Mesodermal cell (in vitro differentiated cells): ENCODE measurements at regions not wholly inside any gene's neighbourhood (a gene's known extent, or its start where the extent isn't known, plus 50 kb on each side); places are given as distances from the start of the nearest gene placed in this dataset.
"Not testable (repeated sequence)": the region's sequence is repeated elsewhere in the genome, so short reads cannot be mapped to it uniquely, and the experiment has no call there.

Source experiments
- H3K27ac ChIP-seq: 2 replicates; pipeline ENCODE4 v1.7.0; 2013; ENCODE audit warnings: mild to moderate bottlenecking, low read depth, low read length, moderate library complexity; ENCODE audit not compliant: severe bottlenecking
- H3K36me3 ChIP-seq: 2 replicates; pipeline ENCODE4 v1.7.1; 2013; ENCODE audit warnings: mild to moderate bottlenecking, low read length, moderate library complexity; ENCODE audit not compliant: control insufficient read depth, insufficient read depth
- H3K4me1 ChIP-seq: one replicate; pipeline ENCODE4 v1.7.1; 2013; ENCODE audit warnings: mild to moderate bottlenecking, low read length; ENCODE audit not compliant: insufficient read depth, control insufficient read depth, poor library complexity, severe bottlenecking
- H3K4me3 ChIP-seq: 2 replicates; pipeline ENCODE4 v1.7.0; 2013; ENCODE audit warnings: low read length, control low read depth, mild to moderate bottlenecking; ENCODE audit not compliant: insufficient read depth, poor library complexity, severe bottlenecking; ENCODE audit errors: extremely low read depth
- H3K9me3 ChIP-seq: 2 replicates; pipeline ENCODE4 v1.7.1; 2013; ENCODE audit warnings: mild to moderate bottlenecking, low read length, moderate library complexity; ENCODE audit not compliant: control insufficient read depth
- WGBS, 2 experiments: methylation state at CpG; one replicate each; pipeline ENCODE4 v1.1.5; 2013; ENCODE audit warnings: missing lambda C conversion rate in 2 of 2; ENCODE audit not compliant: insufficient coverage in 2 of 2; 5-methylcytosine and 5-hydroxymethylcytosine counted together

GRCh38 chr19:23536341-23536740, 141.1 kb upstream of the ZNF91 start:
- no CpG with 5 or more reads among the region's 1 CpG for WGBS, 2 experiments
- H3K4me1 ChIP-seq, H3K36me3 ChIP-seq, H3K27ac ChIP-seq, H3K4me3 ChIP-seq: not testable (repeated sequence)
- peaks cover 22% of the 10 kb centered on the region for H3K9me3 ChIP-seq

GRCh38 chr19:23535901-23536300, 140.6 kb upstream of the ZNF91 start:
- H3K4me1 ChIP-seq, H3K36me3 ChIP-seq, H3K27ac ChIP-seq, H3K4me3 ChIP-seq: not testable (repeated sequence)
- 71 to 79% methylated on average over 4 to 5 of the region's 5 CpGs for WGBS, 2 experiments
- H3K9me3 ChIP-seq: peaks cover 24% of the 10 kb centered on the region

- WGBS, 2 experiments: 87 to 90% methylated on average over 10 to 19 of the region's 30 CpGs
- peaks cover 46% of the 10 kb centered on the region for H3K9me3 ChIP-seq
- H3K4me3 ChIP-seq, H3K36me3 ChIP-seq, H3K27ac ChIP-seq, H3K4me1 ChIP-seq: not testable (repeated sequence)
These were observed 138.2 kb upstream of the ZNF91 start for GRCh38 chr19:23533441-23533840.

- H3K27ac ChIP-seq: no peak overlapping the region
- 83 to 91% methylated on average over 1 of the region's 1 CpG for WGBS, 2 experiments
- peaks cover 55% of the 10 kb centered on the region for H3K9me3 ChIP-seq
These were observed 136.7 kb upstream of the ZNF91 start for GRCh38 chr19:23531976-23532375.

GRCh38 chr19:23531231-23531790, 136.0 kb upstream of the ZNF91 start:
- 38 to 75% methylated on average over 1 to 2 of the region's 2 CpGs for WGBS, 2 experiments
- H3K27ac ChIP-seq: no peak overlapping the region
- no peaks in the 10 kb centered on the region for H3K36me3 ChIP-seq
- H3K9me3 ChIP-seq: peaks cover 57% of the 10 kb centered on the region
- H3K4me1 ChIP-seq: no peaks in the 10 kb centered on the region
- H3K4me3 ChIP-seq: no peak overlapping the region

More at GRCh38 chr19:23531976-23532375, 136.7 kb upstream of the ZNF91 start:
- Histone ChIP-seq H3K36me3 (no peaks in the 10 kb centered on the region), H3K4me1 (no peaks in the 10 kb centered on the region), H3K4me3 (no peak overlapping the region)

GRCh38 chr19:23528376-23528775, 133.1 kb upstream of the ZNF91 start:
- Histone ChIP-seq H3K36me3 (no peaks in the 10 kb centered on the region), H3K4me3 (no peak overlapping the region), H3K9me3 (peaks cover 59% of the 10 kb centered on the region), H3K4me1 (no peaks in the 10 kb centered on the region), H3K27ac (no peak overlapping the region)

GRCh38 chr19:23527797-23528196, 132.5 kb upstream of the ZNF91 start:
- Histone ChIP-seq H3K36me3 (no peaks in the 10 kb centered on the region), H3K9me3 (peaks cover 59% of the 10 kb centered on the region), H3K27ac (no peak overlapping the region), H3K4me3 (no peak overlapping the region), H3K4me1 (no peaks in the 10 kb centered on the region)
- WGBS, 2 experiments: 52% methylated on average over 2 of the region's 2 CpGs; no CpG with 5 or more reads in 1 of the 2 experiments

- no peaks in the 10 kb centered on the region for H3K36me3 ChIP-seq
- 53 to 62% methylated on average over 2 of the region's 4 CpGs for WGBS, 2 experiments
- H3K27ac ChIP-seq: no peak overlapping the region
These were observed 131.0 kb upstream of the ZNF91 start for GRCh38 chr19:23526302-23526701.

GRCh38 chr19:23525276-23525852, 130.1 kb upstream of the ZNF91 start:
- Histone ChIP-seq H3K4me3 (no peak overlapping the region), H3K36me3 (no peaks in the 10 kb centered on the region), H3K9me3 (peaks cover 44% of the 10 kb centered on the region), H3K4me1 (no peaks in the 10 kb centered on the region), H3K27ac (no peak overlapping the region)
- 38 to 69% methylated on average over 1 to 2 of the region's 2 CpGs for WGBS, 2 experiments

More at GRCh38 chr19:23526302-23526701, 131.0 kb upstream of the ZNF91 start:
- H3K9me3 ChIP-seq: peaks cover 48% of the 10 kb centered on the region
- H3K4me3 ChIP-seq: no peak overlapping the region
- no peaks in the 10 kb centered on the region for H3K4me1 ChIP-seq

- no peak overlapping the region for H3K27ac ChIP-seq
- H3K36me3 ChIP-seq: no peaks in the 10 kb centered on the region
- H3K4me3 ChIP-seq: no peak overlapping the region
- no peaks in the 10 kb centered on the region for H3K4me1 ChIP-seq
- peaks cover 33% of the 10 kb centered on the region for H3K9me3 ChIP-seq
These were observed 128.6 kb upstream of the ZNF91 start for GRCh38 chr19:23523863-23524262.

GRCh38 chr19:23522431-23522830, 127.2 kb upstream of the ZNF91 start:
- whole genome bisulfite sequencing, 2 experiments: 60 to 83% methylated on average over 1 of the region's 1 CpG

More at GRCh38 chr19:23522431-23522830, 127.2 kb upstream of the ZNF91 start:
- Histone ChIP-seq H3K4me3 (no peak overlapping the region), H3K36me3 (no peaks in the 10 kb centered on the region), H3K4me1 (no peaks in the 10 kb centered on the region), H3K27ac (no peak overlapping the region), H3K9me3 (peaks cover 20% of the 10 kb centered on the region)
